ENCODE measurements at regions not wholly inside any gene's neighbourhood (a gene's known extent, or its start where the extent isn't known, plus 50 kb on each side); places are given as distances from the start of the nearest gene placed in this dataset.

- DNase-seq (ENCODE audit: low read depth in 1 of 2, low spot score in 2 of 2) = no peak
- H3K27me3 ChIP-seq (replicated peaks in 1 of 4; ENCODE audit: control insufficient read depth in 3 of 4, extremely low read depth in 1 of 4, insufficient read depth in 3 of 4, low read length in 3 of 4) = no peaks in the 10 kb centered on the region
- ChIA-PET CTCF (ENCODE audit: partially characterized antibody) (interaction anchor here (0.6 kb wide), 1 partner anchor 232 kb away, joined by 3 read pairs; no protein-coding TSS in a partner anchor), POLR2A (ENCODE audit: partially characterized antibody) (interaction anchor here (0.9 to 1.9 kb wide), 2 partner anchors 13 to 25 kb away, joined by 3 to 5 read pairs; no protein-coding TSS in a partner anchor)
- no peak overlapping the region for H3K9ac ChIP-seq (replicated peaks in 1 of 4; ENCODE audit: extremely low read depth in 1 of 4, low read depth in 3 of 4, low read length in 3 of 4)
- H3K79me2 ChIP-seq (ENCODE audit: control insufficient read depth in 1 of 2, insufficient read depth in 2 of 2, low read length in 2 of 2) = no peaks in the 10 kb centered on the region; a peak in 1 of 4 replicates
- no peak overlapping the region for H4K5ac ChIP-seq (ENCODE audit: insufficient read length, low read depth, low read length)
- 96% methylated on average over 2 of the region's 2 CpGs; no CpG with 5 or more reads in 1 of the 2 experiments for WGBS, 2 experiments (ENCODE audit: extremely low coverage in 1 of 2, insufficient coverage in 1 of 2, insufficient read length in 1 of 2, insufficient replicate concordance in 2 of 2, low coverage in 1 of 2, low lambda C conversion rate in 2 of 2, missing lambda C conversion rate in 1 of 2)
- no peak for TF ChIP-seq EGR1 (IDR thresholded peaks at IDR 0.05; ENCODE audit: borderline replicate concordance, low read depth, low read length)
- TF ChIP-seq SP2 (IDR thresholded peaks at IDR 0.05; ENCODE audit: low read length) = no peak
- no peak for TF ChIP-seq TAF7 (optimal IDR thresholded peaks at IDR 0.05; ENCODE audit: borderline replicate concordance, low read depth, low read length)
- TF ChIP-seq ASH2L (IDR thresholded peaks at IDR 0.05; ENCODE audit: low read length) = no peak
- TF ChIP-seq TEAD4 (IDR thresholded peaks at IDR 0.05; ENCODE audit: low read depth, low read length) = no peak
- TF ChIP-seq NRF1 (IDR thresholded peaks at IDR 0.05; ENCODE audit: low read depth, low read length) = no peak
- TF ChIP-seq FOSL1 (IDR thresholded peaks at IDR 0.05; ENCODE audit: insufficient read depth, low read depth, low read length) = no peak
- TF ChIP-seq POLR2AphosphoS5 (IDR thresholded peaks at IDR 0.05; ENCODE audit: low read depth, low read length) = no peak
- TF ChIP-seq ATF2 (IDR thresholded peaks at IDR 0.05; ENCODE audit: low read length) = no peak
- TF ChIP-seq ATF3 (IDR thresholded peaks at IDR 0.05; ENCODE audit: insufficient read depth, low read depth, low read length) = no peak
- H2BK15ac ChIP-seq (ENCODE audit: low read length) = no peak overlapping the region
- no peak overlapping the region for H3K56ac ChIP-seq (replicated peaks; ENCODE audit: insufficient read length, low read depth, low read length)
- H2BK120ac ChIP-seq (replicated peaks; ENCODE audit: low read depth, low read length) = no peak overlapping the region
- no peak overlapping the region for H3K4ac ChIP-seq (replicated peaks; ENCODE audit: insufficient read length, low read depth, low read length)
- H3K9me3 ChIP-seq (ENCODE audit: insufficient read depth in 2 of 2, low read depth in 1 of 2, low read length in 1 of 2) = peaks cover 0 to 13% of the 10 kb centered on the region in 2 experiments; a peak in 2 of 4 replicates
- no peaks in the 10 kb centered on the region for H3K4me1 ChIP-seq (replicated peaks in 1 of 4; ENCODE audit: control insufficient read depth in 3 of 4, insufficient read depth in 4 of 4, low read length in 3 of 4)
- H2BK20ac ChIP-seq (ENCODE audit: low read length) = no peak overlapping the region
- no peak overlapping the region for H3K27ac ChIP-seq (ENCODE audit: low read depth, low read length)
- H2BK12ac ChIP-seq (ENCODE audit: low read depth, low read length) = no peak overlapping the region
- H3K23ac ChIP-seq (ENCODE audit: insufficient read length) = no peak overlapping the region
- H4K20me1 ChIP-seq (replicated peaks in 1 of 2; ENCODE audit: control insufficient read depth in 1 of 2, insufficient read depth in 2 of 2, low read length in 2 of 2) = no peaks in the 10 kb centered on the region
- no peak overlapping the region for H2AK5ac ChIP-seq (ENCODE audit: low read depth, low read length)
- no peak for FAIRE-seq
- H3K18ac ChIP-seq (ENCODE audit: extremely low read depth, low read length) = no peak overlapping the region
- no peak overlapping the region for H3K4me3 ChIP-seq (ENCODE audit: extremely low read depth in 1 of 4, insufficient read depth in 2 of 4, low read depth in 3 of 4, low read length in 4 of 4)
- H4K91ac ChIP-seq (replicated peaks; ENCODE audit: insufficient read length, low read length) = peak overlapping the region; percentile 42
- no peak overlapping the region for H3K14ac ChIP-seq (ENCODE audit: insufficient read length)
- peaks cover 0 to 3% (median 0%) of the 10 kb centered on the region in 4 experiments; a peak in 2 of 8 replicates for H3K36me3 ChIP-seq (ENCODE audit: control insufficient read depth in 2 of 4, insufficient read depth in 4 of 4, low read length in 3 of 4)
- no peaks in the 10 kb centered on the region for H3K79me1 ChIP-seq (ENCODE audit: low read depth, low read length)
- no peaks in the 10 kb centered on the region for H3K23me2 ChIP-seq (ENCODE audit: low read depth, low read length)
- no peak overlapping the region for H4K8ac ChIP-seq (ENCODE audit: extremely low read depth, insufficient read depth, low read length)
- H2AFZ ChIP-seq (ENCODE audit: low read length) = no peak overlapping the region
- 0 out of 2 replicates have a peak overlapping the region, but pooled peaks have one; percentile 52 for H2BK5ac ChIP-seq (ENCODE audit: low read depth, low read length)
- no peak overlapping the region for H3K4me2 ChIP-seq (ENCODE audit: insufficient read depth in 1 of 2, low read depth in 2 of 2, low read length in 2 of 2)
These were observed 95.0 kb downstream of the TLR5 start for GRCh38 chr1:223048026-223048425.
